Spleen (tissue), 7 donors: ENCODE measurements at regions not wholly inside any gene's neighbourhood (a gene's known extent, or its start where the extent isn't known, plus 50 kb on each side); places are given as distances from the start of the nearest gene placed in this dataset.
"Not testable (repeated sequence)": the region's sequence is repeated elsewhere in the genome, so short reads cannot be mapped to it uniquely, and the experiment has no call there.

ENCODE experiments used
- CTCF ChIP-seq, 11 experiments: fragments of 200-600 bp in 7 of 11; fragments of 450-650 bp in 4 of 11; sonication (generic) in 4 of 11; IDR thresholded peaks in 8 of 11; conservative IDR thresholded peaks in 3 of 11; 1 replicate in 7 of 11; 2 replicates in 4 of 11; pipeline versions ENCODE4 v1.4.0 to v1.8.0; 2016 to 2021; ENCODE audit warnings: antibody characterized with exemption in 11 of 11, inconsistent platforms in 4 of 11, mild to moderate bottlenecking in 1 of 11
- POLR2A ChIP-seq, 3 donors: fragments of 450-650 bp; IDR thresholded peaks; one replicate each; pipeline ENCODE4 v1.5.1; 2017; ENCODE audit warnings: antibody characterized with exemption in 3 of 3, mild to moderate bottlenecking in 1 of 3
- donor health status: DM: no; HTN: no; CAD: no; lungs with moderate emphysema.
- donor health status: DM: no; HTN: no; CAD: no.
- donor health status: DM: no; HTN: no; CAD: no.

GRCh38 chrX:41024335-41024734 lies 60.9 kb upstream of the USP9X start:
- not testable (repeated sequence) for TF ChIP-seq CTCF (IDR thresholded peaks at IDR 0.05 in 8 of 11, conservative IDR thresholded peaks at IDR 0.05 in 3 of 11); POLR2A (IDR thresholded peaks at IDR 0.05)
